K562 (cell line): ENCODE measurements at regions not wholly inside any gene's neighbourhood (a gene's known extent, or its start where the extent isn't known, plus 50 kb on each side); places are given as distances from the start of the nearest gene placed in this dataset.

Experiments used
- ARID4B ChIP-seq: sonication (generic); formaldehyde crosslinking; IDR thresholded peaks from 2 replicates; pipeline ENCODE4 v1.8.0; 2022; ENCODE audit warnings: mild to moderate bottlenecking, missing genetic modification reagents
- ATF1 ChIP-seq, 2 experiments: fragments of 450-650 bp in 1 of 2; IDR thresholded peaks; 2 replicates each; pipeline ENCODE4 v1.6.1; 2016; ENCODE audit warnings: missing compliant biosample characterization in 1 of 2, missing genetic modification characterization in 1 of 2
- BCL6 ChIP-seq: fragments of 250-450 bp; sonication (Bioruptor Pico); IDR thresholded peaks from 2 replicates; pipeline ENCODE4 v1.4.0; 2020
- BRF2 ChIP-seq: IDR thresholded peaks from 3 replicates; pipeline ENCODE4 v1.6.1; 2011; ENCODE audit warnings: borderline replicate concordance, mild to moderate bottlenecking; ENCODE audit not compliant: insufficient read length, insufficient read depth
- CUX1 ChIP-seq: fragments of 200-800 bp; sonication (Bioruptor generic); IDR thresholded peaks from 2 replicates; pipeline ENCODE4 v1.6.1; 2016; ENCODE audit warnings: missing genetic modification characterization, missing compliant biosample characterization
- IRF2 ChIP-seq: sonication (generic); formaldehyde crosslinking; IDR thresholded peaks from 2 replicates; pipeline ENCODE4 v1.8.1; 2022; ENCODE audit warnings: mild to moderate bottlenecking, missing genetic modification reagents
- KLF16 ChIP-seq: IDR thresholded peaks from 2 replicates; pipeline ENCODE4 v1.6.1; 2016; ENCODE audit warnings: antibody characterized with exemption
- MAX ChIP-seq: sonication (generic); formaldehyde crosslinking; IDR thresholded peaks from 2 replicates; pipeline ENCODE4 v1.9.0; 2022; ENCODE audit warnings: mild to moderate bottlenecking, missing genetic modification reagents
- MEF2D ChIP-seq: conservative IDR thresholded peaks from 2 replicates; pipeline ENCODE4 v1.6.1; 2016; ENCODE audit warnings: low read depth, missing genetic modification characterization, missing compliant biosample characterization
- RBFOX2 ChIP-seq: fragments of 200-400 bp; formaldehyde crosslinking; IDR thresholded peaks from 2 replicates; pipeline ENCODE4 v1.6.1; 2017; ENCODE audit warnings: low read depth, mild to moderate bottlenecking, low read length, moderate library complexity
- SIN3B ChIP-seq: fragments of 450-650 bp; IDR thresholded peaks from 2 replicates; pipeline ENCODE4 v1.6.1; 2017; ENCODE audit warnings: low read depth, mild to moderate bottlenecking, moderate library complexity
- THRA ChIP-seq: fragments of 450-650 bp; IDR thresholded peaks from 2 replicates; pipeline ENCODE4 v1.6.1; 2017; ENCODE audit warnings: mild to moderate bottlenecking, moderate library complexity
- ZNF12 ChIP-seq: sonication (generic); formaldehyde crosslinking; IDR thresholded peaks from 2 replicates; pipeline ENCODE4 v1.4.0; 2020; ENCODE audit warnings: mild to moderate bottlenecking, missing genetic modification reagents

GRCh38 chr13:76455960-76456359 lies 430.2 kb downstream of the KCTD12 start:
- no peak for TF ChIP-seq BCL6
- no peak for TF ChIP-seq MAX (CRISPR knock-in tag)
- TF ChIP-seq SIN3B: no peak
- no peak for TF ChIP-seq KLF16
- TF ChIP-seq BRF2: no peak
- no peak for TF ChIP-seq ZNF12
- no peak for TF ChIP-seq CUX1 (CRISPR knock-in tag)
- TF ChIP-seq ARID4B (CRISPR knock-in tag): no peak
- no peak for TF ChIP-seq IRF2 (CRISPR knock-in tag)
- TF ChIP-seq ATF1 (CRISPR knock-in tag; IDR thresholded peaks at IDR 0.05): no peak
- no peak for TF ChIP-seq ATF1 (tag; IDR thresholded peaks at IDR 0.05)
- TF ChIP-seq MEF2D (tag): no peak
- TF ChIP-seq THRA: no peak
- no peak for TF ChIP-seq RBFOX2
